Trophoblast cell (in vitro differentiated cells and primary cell): ENCODE measurements at regions not wholly inside any gene's neighbourhood (a gene's known extent, or its start where the extent isn't known, plus 50 kb on each side); places are given as distances from the start of the nearest gene placed in this dataset.

Experiments
- DNase-seq, 2 donors: peaks; one replicate each; pipeline ENCODE4 v3.0.0-alpha.2; 2016
- H2AFZ ChIP-seq: 2 replicates; pipeline ENCODE4 v1.6.1; 2013; ENCODE audit warnings: low read length, moderate library complexity, mild to moderate bottlenecking; ENCODE audit not compliant: insufficient read depth, poor library complexity
- H2AK5ac ChIP-seq: 2 replicates; pipeline ENCODE4 v1.6.1; 2013; ENCODE audit warnings: mild to moderate bottlenecking, low read length
- H2BK120ac ChIP-seq: 2 replicates; pipeline ENCODE4 v1.6.1; 2013; ENCODE audit warnings: low read length, mild to moderate bottlenecking, moderate library complexity; ENCODE audit not compliant: insufficient read depth, poor library complexity
- H2BK12ac ChIP-seq: 2 replicates; pipeline ENCODE4 v1.6.1; 2013; ENCODE audit warnings: mild to moderate bottlenecking, low read length, moderate library complexity
- H2BK5ac ChIP-seq: 2 replicates; pipeline ENCODE4 v1.6.1; 2013; ENCODE audit warnings: low read length, low read depth, moderate library complexity, mild to moderate bottlenecking; ENCODE audit not compliant: poor library complexity
- H3K14ac ChIP-seq: 2 replicates; pipeline ENCODE4 v1.6.1; 2013; ENCODE audit warnings: mild to moderate bottlenecking, low read length
- H3K18ac ChIP-seq: 2 replicates; pipeline ENCODE4 v1.6.1; 2013; ENCODE audit warnings: mild to moderate bottlenecking, low read length
- H3K23ac ChIP-seq: 2 replicates; pipeline ENCODE4 v1.6.1; 2013; ENCODE audit warnings: low read length
- H3K27ac ChIP-seq: 2 replicates; pipeline ENCODE4 v1.5.1; 2013; ENCODE audit warnings: low read depth, mild to moderate bottlenecking, inconsistent platforms, low read length, moderate library complexity
- H3K27me3 ChIP-seq: 2 replicates; pipeline ENCODE4 v1.6.1; 2013; ENCODE audit warnings: inconsistent platforms, mild to moderate bottlenecking, low read length, moderate library complexity; ENCODE audit not compliant: insufficient read depth
- H3K36me3 ChIP-seq, 2 experiments: 1 replicate in 1 of 2; 2 replicates in 1 of 2; pipeline ENCODE4 v1.6.1; 2013; ENCODE audit warnings: low read length in 2 of 2, mild to moderate bottlenecking in 2 of 2, moderate library complexity in 1 of 2; ENCODE audit not compliant: insufficient read depth in 2 of 2, control insufficient read depth in 1 of 2
- H3K4ac ChIP-seq: 2 replicates; pipeline ENCODE4 v1.6.1; 2013; ENCODE audit warnings: low read depth, mild to moderate bottlenecking, low read length, moderate library complexity
- H3K4me1 ChIP-seq, 2 experiments: 1 replicate in 1 of 2; 2 replicates in 1 of 2; pipeline ENCODE4 v1.6.1; 2013; ENCODE audit warnings: low read length in 2 of 2, mild to moderate bottlenecking in 2 of 2, moderate library complexity in 1 of 2; ENCODE audit not compliant: insufficient read depth in 2 of 2, control insufficient read depth in 1 of 2
- H3K4me2 ChIP-seq: 2 replicates; pipeline ENCODE4 v1.6.1; 2013; ENCODE audit warnings: inconsistent platforms, mild to moderate bottlenecking, low read length, moderate library complexity
- H3K4me3 ChIP-seq: 2 replicates; pipeline ENCODE4 v1.5.1; 2013; ENCODE audit warnings: mild to moderate bottlenecking, low read depth, low read length, inconsistent platforms
- H3K79me1 ChIP-seq: one replicate; pipeline ENCODE4 v1.6.1; 2013; ENCODE audit warnings: low read length
- H3K79me2 ChIP-seq: 2 replicates; pipeline ENCODE4 v1.6.1; 2013; ENCODE audit warnings: low read length, mild to moderate bottlenecking; ENCODE audit not compliant: control insufficient read depth, insufficient read depth, poor library complexity
- H3K9ac ChIP-seq: 2 replicates; pipeline ENCODE4 v1.6.1; 2013; ENCODE audit warnings: mild to moderate bottlenecking, low read length
- H3K9me3 ChIP-seq: 2 replicates; pipeline ENCODE4 v1.6.1; 2013; ENCODE audit warnings: low read depth, mild to moderate bottlenecking, control low read depth, inconsistent platforms, low read length; ENCODE audit not compliant: insufficient read depth
- H4K12ac ChIP-seq: 2 replicates; pipeline ENCODE4 v1.6.1; 2013; ENCODE audit warnings: low read depth, mild to moderate bottlenecking, low read length, moderate library complexity
- H4K8ac ChIP-seq: 2 replicates; pipeline ENCODE4 v1.6.1; 2013; ENCODE audit warnings: low read depth, mild to moderate bottlenecking, low read length, moderate library complexity
- H4K91ac ChIP-seq: one replicate; pipeline ENCODE4 v1.6.1; 2013; ENCODE audit warnings: low read depth, mild to moderate bottlenecking, low read length, moderate library complexity
- WGBS: extraction: QIAGEN DNeasy Blood & Tissue Kit; methylation state at CpG from one replicate; pipeline ENCODE4 v1.1.7; 2013; ENCODE audit warnings: missing lambda C conversion rate; ENCODE audit not compliant: insufficient read length, insufficient coverage; ENCODE audit errors: extremely low coverage; 5-methylcytosine and 5-hydroxymethylcytosine counted together

DNA sequence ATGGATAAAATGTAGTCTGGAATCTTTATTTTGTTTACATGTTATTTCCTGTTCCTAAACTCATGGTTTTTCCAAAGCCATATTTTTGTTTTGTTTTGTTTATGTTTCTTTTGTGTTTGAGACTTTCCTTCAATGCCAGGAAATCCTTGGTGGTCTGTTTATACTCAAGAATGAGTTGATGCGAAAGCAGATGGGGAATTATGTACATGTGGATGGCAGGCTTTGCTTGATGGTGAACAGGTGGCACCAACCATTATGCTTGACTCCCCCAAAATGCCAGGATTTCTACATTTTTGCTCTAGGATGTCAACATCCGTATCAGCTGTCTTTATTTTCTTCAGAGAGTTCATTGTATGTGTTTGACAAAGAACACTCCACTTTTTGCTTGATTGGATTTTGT is 448.5 kb downstream of the PRDM2 start:
- no CpG with 5 or more reads among the region's 2 CpGs for WGBS
- no peak for DNase-seq
- no peak overlapping the region for H3K23ac ChIP-seq
- H3K79me2 ChIP-seq, result no peaks in the 10 kb centered on the region
- no peak overlapping the region for H3K14ac ChIP-seq
- no peak overlapping the region for H4K12ac ChIP-seq
- no peak overlapping the region for H3K27ac ChIP-seq
- no peak overlapping the region for H2BK5ac ChIP-seq
- H3K27me3 ChIP-seq, result no peaks in the 10 kb centered on the region
- no peak overlapping the region for H2BK120ac ChIP-seq
- no peak overlapping the region for H3K4ac ChIP-seq
- H3K4me1 ChIP-seq, result peaks cover 0 to 2% of the 10 kb centered on the region in 2 experiments
- H4K91ac ChIP-seq, result no peak overlapping the region
- no peak overlapping the region for H3K9ac ChIP-seq
- H2AK5ac ChIP-seq, result no peak overlapping the region
- no peak overlapping the region for H4K8ac ChIP-seq
- no peak overlapping the region for H3K18ac ChIP-seq
- H2AFZ ChIP-seq, result no peak overlapping the region
- H3K36me3 ChIP-seq, result no peaks in the 10 kb centered on the region
- H3K9me3 ChIP-seq, result no peaks in the 10 kb centered on the region
- no peak overlapping the region for H3K4me2 ChIP-seq
- H2BK12ac ChIP-seq, result no peak overlapping the region
- no peak overlapping the region for H3K4me3 ChIP-seq
- H3K79me1 ChIP-seq, result no peaks in the 10 kb centered on the region

GRCh38 chr1:14149431-14149830 is 449.1 kb upstream of the KAZN start:
- no peak overlapping the region for H2AFZ ChIP-seq
- no peak overlapping the region for H2AK5ac ChIP-seq
- H3K36me3 ChIP-seq, result no peaks in the 10 kb centered on the region
- H3K18ac ChIP-seq, result no peak overlapping the region
- no peak overlapping the region for H2BK12ac ChIP-seq
- H3K4ac ChIP-seq, result no peak overlapping the region
- WGBS, result no CpG with 5 or more reads among the region's 7 CpGs
- no peak overlapping the region for H2BK120ac ChIP-seq
- no peak overlapping the region for H3K4me2 ChIP-seq
- no peak overlapping the region for H4K12ac ChIP-seq
- H3K9me3 ChIP-seq, result no peaks in the 10 kb centered on the region
- H3K23ac ChIP-seq, result no peak overlapping the region
- H3K14ac ChIP-seq, result no peak overlapping the region
- H2BK5ac ChIP-seq, result no peak overlapping the region
- H3K79me1 ChIP-seq, result no peaks in the 10 kb centered on the region
- H3K4me1 ChIP-seq, result no peaks in the 10 kb centered on the region
- no peaks in the 10 kb centered on the region for H3K79me2 ChIP-seq
- no peak overlapping the region for H3K27ac ChIP-seq
- no peak overlapping the region for H4K8ac ChIP-seq
- H3K9ac ChIP-seq, result no peak overlapping the region
- no peak overlapping the region for H4K91ac ChIP-seq
- H3K4me3 ChIP-seq, result no peak overlapping the region
- H3K27me3 ChIP-seq, result no peaks in the 10 kb centered on the region
- DNase-seq, result peak; percentile 33 to 60

DNA sequence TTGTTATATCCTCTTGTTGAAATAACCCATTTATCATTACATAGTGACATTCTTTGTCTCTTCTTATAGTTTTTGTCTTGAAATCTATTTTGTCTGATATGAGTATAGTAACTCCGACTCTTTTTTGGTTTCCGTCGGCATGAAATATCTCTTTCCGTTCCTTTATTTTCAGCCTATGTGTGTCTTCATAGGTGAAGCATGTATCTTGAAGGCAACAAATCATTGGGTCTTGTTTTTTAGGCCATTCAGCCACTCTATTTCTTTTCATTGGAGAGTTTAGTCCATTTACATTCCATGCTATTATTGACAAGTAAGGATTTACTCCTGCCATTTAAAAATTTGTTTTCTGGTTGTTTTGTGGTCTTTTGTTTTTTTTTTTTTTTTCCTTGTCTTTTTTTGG is 441.9 kb upstream of the KAZN start:
- H4K91ac ChIP-seq, result no peak overlapping the region
- H3K18ac ChIP-seq, result no peak overlapping the region
- H2BK120ac ChIP-seq, result no peak overlapping the region
- H3K79me1 ChIP-seq, result no peaks in the 10 kb centered on the region
- no peak overlapping the region for H3K14ac ChIP-seq
- H2AK5ac ChIP-seq, result no peak overlapping the region
- H3K36me3 ChIP-seq, result no peaks in the 10 kb centered on the region
- no peak overlapping the region for H3K27ac ChIP-seq
- H3K4me3 ChIP-seq, result no peak overlapping the region
- H4K8ac ChIP-seq, result no peak overlapping the region
- no peaks in the 10 kb centered on the region for H3K79me2 ChIP-seq
- H3K27me3 ChIP-seq, result no peaks in the 10 kb centered on the region
- H4K12ac ChIP-seq, result no peak overlapping the region
- WGBS, result no CpG with 5 or more reads among the region's 4 CpGs
- DNase-seq, result no peak
- H3K23ac ChIP-seq, result no peak overlapping the region
- H2BK12ac ChIP-seq, result no peak overlapping the region
- no peak overlapping the region for H2AFZ ChIP-seq
- peaks cover 6% of the 10 kb centered on the region for H3K9me3 ChIP-seq
- no peak overlapping the region for H2BK5ac ChIP-seq
- H3K9ac ChIP-seq, result no peak overlapping the region
- no peaks in the 10 kb centered on the region for H3K4me1 ChIP-seq
- H3K4me2 ChIP-seq, result no peak overlapping the region
- H3K4ac ChIP-seq, result no peak overlapping the region

DNA sequence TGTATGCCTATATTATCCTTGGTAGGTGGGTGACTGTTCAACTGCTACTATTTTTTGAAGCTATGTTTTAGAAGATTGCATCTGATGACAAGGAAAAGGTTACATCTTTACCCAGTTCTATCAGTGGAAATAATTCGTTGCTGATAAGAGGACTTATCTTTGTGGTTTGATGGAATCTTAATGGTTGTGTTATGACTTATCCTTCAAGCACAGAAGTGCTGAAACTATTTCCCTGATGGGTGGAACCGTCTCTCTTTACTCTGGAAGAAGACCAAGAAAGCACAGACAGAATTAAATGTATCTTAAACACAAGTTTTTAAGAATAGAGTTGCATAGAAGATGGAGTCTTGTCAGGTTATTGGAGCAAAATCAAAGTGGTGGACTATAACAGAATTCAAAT is 437.7 kb upstream of the KAZN start:
- Histone ChIP-seq H3K27ac (no peak overlapping the region), H4K12ac (no peak overlapping the region), H3K4me3 (no peak overlapping the region), H2BK12ac (no peak overlapping the region), H3K36me3 (no peaks in the 10 kb centered on the region), H2AK5ac (no peak overlapping the region), H3K4me1 (no peaks in the 10 kb centered on the region), H3K18ac (no peak overlapping the region), H3K27me3 (no peaks in the 10 kb centered on the region), H4K91ac (no peak overlapping the region), H3K4me2 (no peak overlapping the region), H3K4ac (no peak overlapping the region), H3K9me3 (peaks cover 8% of the 10 kb centered on the region), H3K9ac (no peak overlapping the region), H3K14ac (no peak overlapping the region), H2BK120ac (no peak overlapping the region), H2AFZ (no peak overlapping the region), H3K23ac (no peak overlapping the region), H3K79me1 (no peaks in the 10 kb centered on the region), H2BK5ac (no peak overlapping the region), H3K79me2 (no peaks in the 10 kb centered on the region), H4K8ac (no peak overlapping the region)
- WGBS, result no CpG with 5 or more reads among the region's 2 CpGs
- peak; percentile 24 to 83 for DNase-seq
